Neural crest cell (in vitro differentiated cells): ENCODE measurements at regions not wholly inside any gene's neighbourhood (a gene's known extent, or its start where the extent isn't known, plus 50 kb on each side); places are given as distances from the start of the nearest gene placed in this dataset.

Source experiments
- DNase-seq: peaks from one replicate; pipeline ENCODE4 v3.0.0; 2021; ENCODE audit warnings: low read depth, mixed read lengths, low spot score
- H3K27ac Mint-ChIP-seq: one replicate; pipeline ENCODE4 v1.8.0; 2021; ENCODE audit warnings: mild to moderate bottlenecking, mixed read lengths; ENCODE audit not compliant: unreplicated experiment
- H3K27me3 Mint-ChIP-seq: 2 replicates; pipeline ENCODE4 v1.8.0; 2021; ENCODE audit warnings: low read depth, mild to moderate bottlenecking, mixed read lengths
- H3K36me3 Mint-ChIP-seq: 2 replicates; pipeline ENCODE4 v1.8.0; 2021; ENCODE audit warnings: low read depth, mild to moderate bottlenecking, mixed read lengths
- H3K4me1 Mint-ChIP-seq: 2 replicates; pipeline ENCODE4 v1.8.0; 2021; ENCODE audit warnings: mixed read lengths
- H3K4me3 Mint-ChIP-seq: one replicate; pipeline ENCODE4 v1.8.0; 2021; ENCODE audit warnings: mild to moderate bottlenecking, mixed read lengths
- H3K9me3 Mint-ChIP-seq: 2 replicates; pipeline ENCODE4 v1.8.0; 2021; ENCODE audit warnings: mixed read lengths
- TF ChIP-seq, protein P1 (sequence below): fragments of 200-600 bp; sonication (generic); conservative IDR thresholded peaks from 2 replicates; pipeline ENCODE4 v1.5.0; 2021; ENCODE audit warnings: antibody characterized with exemption, mild to moderate bottlenecking

DNA sequence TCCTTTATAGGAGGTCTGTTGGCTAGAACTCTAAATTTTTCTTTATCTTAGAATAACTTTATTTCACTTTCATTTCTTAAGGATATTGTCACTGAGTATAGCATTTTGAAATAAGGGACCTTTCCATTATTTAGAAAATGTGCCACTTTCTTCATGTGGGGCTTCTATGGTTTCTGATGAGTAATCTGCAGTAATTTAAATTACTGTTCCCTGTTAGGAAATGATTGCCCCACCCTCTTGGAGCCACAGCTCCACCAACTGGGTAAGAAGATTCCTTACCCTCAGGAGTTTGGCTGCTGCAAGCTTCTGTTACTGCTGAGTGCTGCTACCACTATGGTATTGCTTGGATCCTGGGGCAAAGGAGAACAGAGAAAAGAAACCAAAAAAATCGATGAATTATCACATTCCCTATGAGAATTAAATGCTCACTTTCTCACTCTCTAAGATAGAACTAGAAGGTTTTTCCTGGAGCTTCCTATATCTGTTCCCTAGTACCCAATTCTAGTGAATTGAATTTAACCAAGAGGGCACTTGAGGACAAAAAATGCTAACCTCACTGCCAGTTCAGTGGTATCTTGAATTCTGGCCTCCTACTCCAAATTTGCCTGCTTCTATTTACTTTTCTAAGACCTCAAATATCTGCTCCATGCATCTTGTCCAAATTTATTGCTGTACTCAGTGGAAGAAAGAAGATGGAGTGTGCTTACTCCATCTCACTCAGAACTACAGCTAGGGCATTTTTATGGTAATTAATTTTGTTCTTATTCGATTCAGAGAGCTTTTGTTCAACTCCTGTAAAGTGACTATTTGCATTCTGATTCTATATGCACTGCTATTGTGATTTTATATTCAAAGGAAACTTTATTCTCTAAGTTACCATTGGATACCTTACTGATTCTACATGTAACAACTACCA is 2111.3 kb downstream of the MAT2B start:
- DNase-seq, result no peak
- peaks cover 3% of the 10 kb centered on the region for H3K36me3 Mint-ChIP-seq
- H3K4me1 Mint-ChIP-seq, result peaks cover 13% of the 10 kb centered on the region
- H3K9me3 Mint-ChIP-seq, result peaks cover 6% of the 10 kb centered on the region
- H3K27me3 Mint-ChIP-seq, result no peaks in the 10 kb centered on the region
- no peak overlapping the region for H3K27ac Mint-ChIP-seq
- TF ChIP-seq, protein P1, sequence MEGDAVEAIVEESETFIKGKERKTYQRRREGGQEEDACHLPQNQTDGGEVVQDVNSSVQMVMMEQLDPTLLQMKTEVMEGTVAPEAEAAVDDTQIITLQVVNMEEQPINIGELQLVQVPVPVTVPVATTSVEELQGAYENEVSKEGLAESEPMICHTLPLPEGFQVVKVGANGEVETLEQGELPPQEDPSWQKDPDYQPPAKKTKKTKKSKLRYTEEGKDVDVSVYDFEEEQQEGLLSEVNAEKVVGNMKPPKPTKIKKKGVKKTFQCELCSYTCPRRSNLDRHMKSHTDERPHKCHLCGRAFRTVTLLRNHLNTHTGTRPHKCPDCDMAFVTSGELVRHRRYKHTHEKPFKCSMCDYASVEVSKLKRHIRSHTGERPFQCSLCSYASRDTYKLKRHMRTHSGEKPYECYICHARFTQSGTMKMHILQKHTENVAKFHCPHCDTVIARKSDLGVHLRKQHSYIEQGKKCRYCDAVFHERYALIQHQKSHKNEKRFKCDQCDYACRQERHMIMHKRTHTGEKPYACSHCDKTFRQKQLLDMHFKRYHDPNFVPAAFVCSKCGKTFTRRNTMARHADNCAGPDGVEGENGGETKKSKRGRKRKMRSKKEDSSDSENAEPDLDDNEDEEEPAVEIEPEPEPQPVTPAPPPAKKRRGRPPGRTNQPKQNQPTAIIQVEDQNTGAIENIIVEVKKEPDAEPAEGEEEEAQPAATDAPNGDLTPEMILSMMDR, result no peak
- H3K4me3 Mint-ChIP-seq, result no peak overlapping the region

DNA sequence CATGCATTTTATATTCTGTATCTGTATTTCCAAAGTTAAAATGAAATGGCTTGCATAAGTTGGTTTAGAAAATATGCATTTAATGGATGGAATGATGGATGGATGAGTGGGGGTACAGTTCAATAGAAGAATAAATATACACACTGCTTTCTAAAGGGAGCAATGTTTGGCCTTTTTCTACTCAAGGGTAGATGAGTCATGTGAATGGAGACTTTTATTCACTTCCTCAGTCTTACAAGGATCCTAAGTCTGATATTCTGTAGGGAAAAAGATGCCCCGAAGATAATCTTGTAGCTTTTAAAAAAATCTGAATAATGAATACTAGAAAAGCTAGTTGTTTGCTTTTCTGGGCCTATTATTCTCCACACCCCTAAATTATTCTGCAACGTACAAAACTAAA is 2112.1 kb downstream of the MAT2B start:
- peaks cover 3% of the 10 kb centered on the region for H3K36me3 Mint-ChIP-seq
- H3K4me3 Mint-ChIP-seq, result no peak overlapping the region
- H3K27ac Mint-ChIP-seq, result no peak overlapping the region
- TF ChIP-seq, protein P1, result no peak
- DNase-seq, result no peak
- H3K9me3 Mint-ChIP-seq, result peaks cover 9% of the 10 kb centered on the region
- H3K4me1 Mint-ChIP-seq, result peaks cover 13% of the 10 kb centered on the region
- H3K27me3 Mint-ChIP-seq, result no peaks in the 10 kb centered on the region

DNA sequence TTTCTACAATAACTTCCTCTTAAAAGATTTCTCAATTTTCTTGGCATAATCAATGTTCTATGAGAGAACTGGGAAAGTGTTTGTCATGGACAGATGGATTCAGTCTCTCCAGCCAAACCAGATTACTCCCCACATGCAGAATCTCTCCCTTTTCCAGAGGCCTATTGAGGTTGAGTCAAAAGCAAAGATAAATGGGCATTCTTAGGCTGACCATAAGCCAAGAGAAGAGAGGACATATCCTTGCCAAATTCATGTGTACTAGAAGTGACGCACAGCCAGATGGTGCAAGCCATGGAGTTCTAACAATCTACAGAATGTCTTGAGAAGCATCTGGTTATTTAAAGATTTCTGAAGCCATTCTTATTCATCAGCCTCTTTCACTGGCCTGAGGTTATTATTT is 2115.0 kb downstream of the MAT2B start:
- TF ChIP-seq, protein P1, result no peak
- H3K9me3 Mint-ChIP-seq, result peaks cover 5% of the 10 kb centered on the region
- DNase-seq, result no peak
- no peak overlapping the region for H3K27ac Mint-ChIP-seq
- no peaks in the 10 kb centered on the region for H3K36me3 Mint-ChIP-seq
- peaks cover 17% of the 10 kb centered on the region for H3K4me1 Mint-ChIP-seq
- no peak overlapping the region for H3K4me3 Mint-ChIP-seq
- no peaks in the 10 kb centered on the region for H3K27me3 Mint-ChIP-seq

DNA sequence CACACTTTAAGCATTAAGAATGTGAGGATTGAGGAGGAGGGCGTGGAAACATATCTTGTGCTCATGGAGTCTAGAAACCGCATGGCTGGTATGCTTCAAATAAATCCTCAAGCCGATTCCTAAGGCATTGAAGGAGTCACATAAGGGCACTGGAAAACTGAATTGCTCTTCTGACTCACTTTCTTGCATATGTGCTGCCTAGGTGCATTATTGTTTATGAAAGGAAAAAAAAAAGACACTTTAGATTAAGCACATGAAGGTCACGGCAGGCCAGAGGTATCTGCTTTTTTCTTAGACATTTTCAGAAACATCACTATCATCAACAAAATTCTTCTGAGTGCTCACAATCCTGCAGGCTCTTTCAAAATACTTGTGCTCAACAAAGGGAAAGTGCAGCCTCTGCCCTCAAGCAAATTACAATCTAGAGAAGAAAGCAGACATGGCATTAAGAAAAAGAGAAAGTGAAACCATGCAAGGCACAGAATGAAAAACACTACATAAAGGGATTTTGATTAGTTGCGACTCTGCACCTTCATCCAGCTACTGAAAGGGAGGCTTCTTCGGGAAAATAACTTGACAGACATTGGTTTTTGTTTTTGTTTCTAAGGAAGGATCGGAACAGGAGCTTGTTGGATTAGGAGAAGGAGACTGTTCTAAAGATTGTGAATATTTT is 2117.6 kb downstream of the MAT2B start:
- Mint-ChIP-seq H3K36me3 (peaks cover 4% of the 10 kb centered on the region), H3K27ac (no peak overlapping the region), H3K4me3 (no peak overlapping the region), H3K4me1 (peaks cover 12% of the 10 kb centered on the region), H3K9me3 (peaks cover 9% of the 10 kb centered on the region), H3K27me3 (no peaks in the 10 kb centered on the region)
- TF ChIP-seq, protein P1, result no peak
- no peak for DNase-seq

DNA sequence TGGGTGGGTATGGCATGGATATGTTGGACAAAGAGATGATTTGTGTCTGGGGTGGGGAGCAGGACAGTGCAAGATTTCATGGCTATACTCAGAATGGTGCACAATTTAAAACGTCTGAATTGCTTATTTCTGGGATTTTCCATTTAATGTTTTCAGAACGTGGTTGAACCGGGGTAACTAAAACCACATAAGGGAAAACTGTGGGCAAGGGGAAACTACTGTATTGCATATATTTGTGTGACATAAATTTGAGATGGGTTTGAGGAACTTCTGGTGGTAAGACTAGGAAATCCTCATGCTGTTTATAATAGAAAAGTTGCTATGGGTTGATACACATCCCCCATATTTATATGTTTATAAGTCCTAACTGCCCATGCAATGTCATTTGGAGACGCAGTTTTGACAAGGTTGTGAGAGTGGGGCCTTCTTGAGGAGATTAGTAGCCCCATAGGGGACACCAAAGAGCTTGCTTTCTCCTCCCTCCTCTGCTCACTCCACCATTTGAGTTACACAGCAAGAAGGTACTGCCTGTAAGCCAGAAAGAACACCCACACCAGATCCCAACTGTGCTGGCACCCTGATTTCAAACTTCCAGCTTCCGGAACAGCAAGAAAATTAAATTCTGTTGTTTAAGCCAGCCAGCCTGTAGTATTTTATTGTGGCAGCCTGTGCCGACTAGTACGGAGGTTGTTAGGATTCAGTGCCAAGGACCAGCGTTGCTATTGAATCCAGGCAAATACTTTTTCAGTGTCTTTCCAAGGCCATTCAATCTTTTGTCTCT is 2118.9 kb downstream of the MAT2B start:
- peaks cover 4% of the 10 kb centered on the region for H3K36me3 Mint-ChIP-seq
- TF ChIP-seq, protein P1, result no peak
- H3K4me3 Mint-ChIP-seq, result no peak overlapping the region
- no peak for DNase-seq
- peak overlapping the region; percentile 79 for H3K27ac Mint-ChIP-seq
- H3K4me1 Mint-ChIP-seq, result peaks cover 12% of the 10 kb centered on the region
- no peaks in the 10 kb centered on the region for H3K27me3 Mint-ChIP-seq
- peaks cover 9% of the 10 kb centered on the region for H3K9me3 Mint-ChIP-seq
